OCI-LY3 (cell line): ENCODE measurements at regions not wholly inside any gene's neighbourhood (a gene's known extent, or its start where the extent isn't known, plus 50 kb on each side); places are given as distances from the start of the nearest gene placed in this dataset.

Experiments used
- EZH2phosphoT487 ChIP-seq: fragments of 200-600 bp; shearing (Covaris generic); IDR thresholded peaks from 2 replicates; pipeline ENCODE4 v1.6.1; 2018; ENCODE audit warnings: antibody characterized with exemption, mixed run types, low read depth
- TF ChIP-seq, protein P1 (sequence below): fragments of 200-600, 300-600 bp; sonication (generic); IDR thresholded peaks from 2 replicates; pipeline ENCODE4 v1.5.1; 2014; ENCODE audit warnings: antibody characterized with exemption, low read length, low read depth

- TF ChIP-seq, protein P1, sequence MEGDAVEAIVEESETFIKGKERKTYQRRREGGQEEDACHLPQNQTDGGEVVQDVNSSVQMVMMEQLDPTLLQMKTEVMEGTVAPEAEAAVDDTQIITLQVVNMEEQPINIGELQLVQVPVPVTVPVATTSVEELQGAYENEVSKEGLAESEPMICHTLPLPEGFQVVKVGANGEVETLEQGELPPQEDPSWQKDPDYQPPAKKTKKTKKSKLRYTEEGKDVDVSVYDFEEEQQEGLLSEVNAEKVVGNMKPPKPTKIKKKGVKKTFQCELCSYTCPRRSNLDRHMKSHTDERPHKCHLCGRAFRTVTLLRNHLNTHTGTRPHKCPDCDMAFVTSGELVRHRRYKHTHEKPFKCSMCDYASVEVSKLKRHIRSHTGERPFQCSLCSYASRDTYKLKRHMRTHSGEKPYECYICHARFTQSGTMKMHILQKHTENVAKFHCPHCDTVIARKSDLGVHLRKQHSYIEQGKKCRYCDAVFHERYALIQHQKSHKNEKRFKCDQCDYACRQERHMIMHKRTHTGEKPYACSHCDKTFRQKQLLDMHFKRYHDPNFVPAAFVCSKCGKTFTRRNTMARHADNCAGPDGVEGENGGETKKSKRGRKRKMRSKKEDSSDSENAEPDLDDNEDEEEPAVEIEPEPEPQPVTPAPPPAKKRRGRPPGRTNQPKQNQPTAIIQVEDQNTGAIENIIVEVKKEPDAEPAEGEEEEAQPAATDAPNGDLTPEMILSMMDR = no peak
- TF ChIP-seq EZH2phosphoT487 = no peak
These were observed 147.7 kb downstream of the SMAD6 start for GRCh38 chr15:66849746-66850077.
